GM21619 (cell line): ENCODE measurements at regions not wholly inside any gene's neighbourhood (a gene's known extent, or its start where the extent isn't known, plus 50 kb on each side); places are given as distances from the start of the nearest gene placed in this dataset.
"Not testable (repeated sequence)": the region's sequence is repeated elsewhere in the genome, so short reads cannot be mapped to it uniquely, and the experiment has no call there.

Source experiments
- ATAC-seq: cut with Tn5 transposase; IDR thresholded peaks from one replicate; pipeline ENCODE4 v1.9.1; 2021; ENCODE audit not compliant: unreplicated experiment

GRCh38 chr6:3960754-3961361 is 111.7 kb downstream of the FAM50B start:
- no peak for ATAC-seq

- no peak for ATAC-seq
Observed at GRCh38 chr6:3961581-3962215, 112.5 kb downstream of the FAM50B start.

GRCh38 chr6:3962291-3963280 is 113.4 kb downstream of the FAM50B start:
- no peak for ATAC-seq

- no peak for ATAC-seq
Observed at GRCh38 chr6:3963426-3963825, 114.3 kb downstream of the FAM50B start.

- ATAC-seq = no peak
Observed at GRCh38 chr6:3965071-3965718, 113.7 kb downstream of the FAM217A start.

- no peak for ATAC-seq
Observed at GRCh38 chr6:3966426-3966825, 112.5 kb downstream of the FAM217A start.

- ATAC-seq = no peak
Observed at GRCh38 chr6:3970097-3970496, 108.8 kb downstream of the FAM217A start.

- not testable (repeated sequence) for ATAC-seq
Observed at GRCh38 chr6:3973152-3973551, 105.8 kb downstream of the FAM217A start.

GRCh38 chr6:3977875-3978711 is 100.8 kb downstream of the FAM217A start:
- ATAC-seq = peak; percentile 79

- ATAC-seq = not testable (repeated sequence)
Observed at GRCh38 chr6:3978966-3979365, 100.0 kb downstream of the FAM217A start.

GRCh38 chr6:3981917-3982316 is 97.0 kb downstream of the FAM217A start:
- ATAC-seq = no peak

GRCh38 chr6:3983778-3984177 is 95.2 kb downstream of the FAM217A start:
- ATAC-seq = no peak

- no peak for ATAC-seq
Observed at GRCh38 chr6:3984494-3984893, 94.4 kb downstream of the FAM217A start.

GRCh38 chr6:3986241-3986640 is 92.7 kb downstream of the FAM217A start:
- no peak for ATAC-seq

- ATAC-seq = no peak
Observed at GRCh38 chr6:3987053-3987452, 91.9 kb downstream of the FAM217A start.

GRCh38 chr6:3987576-3987975 is 91.4 kb downstream of the FAM217A start:
- ATAC-seq = no peak

GRCh38 chr6:3990692-3991491 is 88.0 kb downstream of the FAM217A start:
- no peak for ATAC-seq

- no peak for ATAC-seq
Observed at GRCh38 chr6:3991941-3992340, 87.0 kb downstream of the FAM217A start.

GRCh38 chr6:3996349-3996748 is 82.6 kb downstream of the FAM217A start:
- no peak for ATAC-seq
